ENCODE measurements at regions not wholly inside any gene's neighbourhood (a gene's known extent, or its start where the extent isn't known, plus 50 kb on each side); places are given as distances from the start of the nearest gene placed in this dataset.
"Not testable (repeated sequence)": the region's sequence is repeated elsewhere in the genome, so short reads cannot be mapped to it uniquely, and the experiment has no call there.

- H3K4me3 ChIP-seq (ENCODE audit: low read length), result no peak overlapping the region
- no peak for TF ChIP-seq CTCF (IDR thresholded peaks at IDR 0.05; ENCODE audit: insufficient read depth, low read depth, low read length, missing control alignments)
- DNase-seq (ENCODE audit: low read depth), result peak; percentile 76
Observed at GRCh38 chrY:18884748-18885147, 111.2 kb upstream of the HSFY2 start.

GRCh38 chrY:18869145-18869544, 95.6 kb upstream of the HSFY2 start:
- not testable (repeated sequence) for H3K4me3 ChIP-seq (ENCODE audit: low read length); DNase-seq (ENCODE audit: low read depth)

- DNase-seq (ENCODE audit: low read depth); H3K4me3 ChIP-seq (ENCODE audit: low read length): not testable (repeated sequence)
Observed at GRCh38 chrY:18866887-18867551, 93.5 kb upstream of the HSFY2 start.

GRCh38 chrY:18860856-18861255, 87.3 kb upstream of the HSFY2 start:
- not testable (repeated sequence) for DNase-seq (ENCODE audit: low read depth); H3K4me3 ChIP-seq (ENCODE audit: low read length)

- not testable (repeated sequence) for H3K4me3 ChIP-seq (ENCODE audit: low read length); DNase-seq (ENCODE audit: low read depth)
Observed at GRCh38 chrY:18858484-18859191, 85.1 kb upstream of the HSFY2 start.

GRCh38 chrY:18855184-18855583, 81.6 kb upstream of the HSFY2 start:
- H3K4me3 ChIP-seq (ENCODE audit: low read length); DNase-seq (ENCODE audit: low read depth): not testable (repeated sequence)

GRCh38 chrY:18853323-18853722, 79.8 kb upstream of the HSFY2 start:
- H3K4me3 ChIP-seq (ENCODE audit: low read length); DNase-seq (ENCODE audit: low read depth): not testable (repeated sequence)

GRCh38 chrY:18836643-18837042, 63.1 kb upstream of the HSFY2 start:
- not testable (repeated sequence) for DNase-seq (ENCODE audit: low read depth); H3K4me3 ChIP-seq (ENCODE audit: low read length)

All from epithelial cell of esophagus (primary cell).